ENCODE measurements at regions not wholly inside any gene's neighbourhood (a gene's known extent, or its start where the extent isn't known, plus 50 kb on each side); places are given as distances from the start of the nearest gene placed in this dataset.

DNA sequence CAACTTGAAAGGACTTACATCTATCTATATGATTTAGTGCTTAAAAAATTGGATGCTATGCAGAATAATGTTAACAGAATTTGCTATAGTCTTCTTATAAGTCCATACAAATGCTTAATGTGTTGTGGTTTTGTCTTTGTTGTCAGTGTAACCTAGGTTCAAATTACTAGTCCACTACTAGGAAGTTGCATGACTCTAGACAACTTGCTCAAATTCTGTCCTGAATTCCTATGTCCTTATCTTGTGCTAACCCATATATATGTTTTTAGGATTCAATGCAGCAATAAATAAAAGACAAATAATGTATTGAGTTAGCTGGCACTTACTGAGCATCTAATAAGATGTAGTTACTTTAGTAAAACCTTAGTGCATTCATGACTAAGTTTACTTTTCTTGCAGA is 276.5 kb upstream of the KCNMB2 start:
- no peak for DNase-seq

DNA sequence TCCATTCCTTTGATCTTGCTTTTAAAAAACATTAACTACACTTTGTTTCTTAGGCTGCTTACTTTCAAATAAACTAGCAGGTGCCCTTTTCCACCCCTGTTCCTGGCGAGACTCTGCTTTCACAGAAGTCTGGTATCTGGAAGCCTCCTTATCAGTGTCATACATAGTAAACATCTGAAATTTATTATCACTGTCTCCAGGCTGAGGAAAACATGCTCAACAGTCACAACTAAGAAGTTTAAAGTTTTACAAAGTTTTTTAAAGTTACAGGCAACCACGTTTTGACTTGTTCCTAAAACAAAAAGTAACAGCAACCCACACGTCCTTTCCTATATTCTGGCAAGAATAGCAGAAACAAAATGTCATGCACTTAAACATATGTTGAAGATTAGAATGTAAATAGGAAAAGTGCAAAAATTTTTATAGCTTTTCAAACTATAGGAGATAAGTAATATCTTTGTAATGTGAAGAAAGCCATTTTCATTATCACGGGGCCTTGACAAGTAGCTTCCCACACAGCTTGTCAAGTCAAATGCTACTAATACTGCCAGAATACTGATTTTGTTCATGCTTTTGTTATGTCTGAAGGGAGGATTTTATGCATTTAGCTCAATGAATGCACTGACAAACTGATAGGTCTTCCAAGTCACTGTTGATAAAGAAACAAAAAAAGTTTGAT is 275.2 kb upstream of the KCNMB2 start:
- DNase-seq: no peak

DNA sequence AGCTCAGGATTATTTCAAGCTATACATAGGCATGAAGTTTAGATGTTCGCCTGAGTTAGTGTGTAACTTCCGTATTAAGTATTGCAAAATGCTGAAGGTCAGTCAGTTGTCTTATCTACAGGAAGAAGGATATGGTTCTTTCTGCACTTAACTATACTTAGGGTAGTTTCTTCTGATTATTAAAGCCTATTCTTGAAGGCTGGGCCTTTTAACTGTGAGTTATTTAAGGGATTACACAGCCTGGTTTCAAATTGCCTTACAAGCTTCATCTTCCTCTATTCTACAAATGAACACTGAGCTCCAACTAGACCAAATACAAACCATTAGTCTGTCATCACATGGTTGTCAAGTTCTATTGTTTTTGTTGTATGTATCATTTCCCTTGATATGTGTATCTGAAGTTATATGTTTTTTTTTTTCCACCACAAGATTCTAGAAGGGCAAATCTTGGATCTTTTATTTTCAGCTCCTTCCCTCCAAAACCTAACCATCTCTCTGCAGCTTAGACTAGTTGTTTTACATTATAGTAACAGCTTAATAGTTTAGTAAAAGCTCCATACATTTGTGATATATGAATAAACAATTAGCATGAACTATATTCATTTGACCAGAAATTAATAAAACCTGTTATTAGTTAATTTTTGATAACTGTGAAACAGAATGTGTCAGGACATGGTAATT is 272.9 kb upstream of the KCNMB2 start:
- DNase-seq: no peak

DNA sequence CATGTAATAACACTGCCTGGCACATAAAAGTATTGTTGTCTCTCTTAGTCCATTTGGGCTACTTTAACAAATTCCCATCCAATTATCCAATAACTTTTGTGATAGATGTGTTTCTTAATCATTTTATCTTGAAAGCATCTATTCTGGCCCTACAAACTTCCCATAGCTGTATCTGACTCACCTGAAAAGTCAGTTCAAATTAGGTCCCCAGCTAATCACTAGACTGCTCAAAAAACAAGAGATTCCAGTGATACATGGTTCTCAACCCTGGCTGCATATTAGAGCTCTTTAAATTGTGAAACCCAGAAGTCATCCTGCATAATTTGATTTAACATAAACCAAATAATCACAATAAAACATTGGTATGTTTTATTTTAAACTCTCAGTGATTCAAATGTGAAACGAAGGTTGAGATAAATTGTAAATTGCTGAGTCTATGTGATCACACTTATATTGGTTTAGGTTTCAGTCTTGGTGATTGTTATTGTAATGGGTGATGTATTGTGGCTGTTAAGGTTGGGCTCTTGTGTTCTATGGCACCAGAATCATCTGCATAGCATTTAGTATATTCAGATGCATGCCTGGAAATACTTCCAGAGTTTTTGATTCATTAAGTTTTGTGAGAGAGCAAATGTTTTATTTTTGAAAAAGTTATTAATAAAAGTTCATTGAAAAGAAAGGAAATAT is 268.9 kb upstream of the KCNMB2 start:
- DNase-seq: no peak

DNA sequence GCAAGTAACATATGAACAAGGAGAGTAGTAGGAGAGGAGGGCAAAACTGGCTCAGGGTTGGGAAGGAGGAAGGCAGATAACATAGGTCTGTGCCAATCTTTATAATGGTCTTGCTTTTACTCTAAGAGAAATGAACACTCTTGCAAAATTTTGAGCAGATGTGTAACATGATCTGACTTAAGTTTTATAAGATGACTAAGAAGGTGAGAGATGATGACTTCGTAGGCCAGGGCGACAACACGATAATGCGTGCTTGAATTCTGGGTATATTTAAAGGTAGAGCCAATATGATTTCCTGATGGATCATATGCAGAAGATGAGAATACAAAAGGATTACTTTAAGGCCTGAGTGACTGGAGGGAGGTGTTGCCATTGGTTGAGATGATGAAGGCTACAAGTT is 265.4 kb upstream of the KCNMB2 start:
- no peak for DNase-seq

DNA sequence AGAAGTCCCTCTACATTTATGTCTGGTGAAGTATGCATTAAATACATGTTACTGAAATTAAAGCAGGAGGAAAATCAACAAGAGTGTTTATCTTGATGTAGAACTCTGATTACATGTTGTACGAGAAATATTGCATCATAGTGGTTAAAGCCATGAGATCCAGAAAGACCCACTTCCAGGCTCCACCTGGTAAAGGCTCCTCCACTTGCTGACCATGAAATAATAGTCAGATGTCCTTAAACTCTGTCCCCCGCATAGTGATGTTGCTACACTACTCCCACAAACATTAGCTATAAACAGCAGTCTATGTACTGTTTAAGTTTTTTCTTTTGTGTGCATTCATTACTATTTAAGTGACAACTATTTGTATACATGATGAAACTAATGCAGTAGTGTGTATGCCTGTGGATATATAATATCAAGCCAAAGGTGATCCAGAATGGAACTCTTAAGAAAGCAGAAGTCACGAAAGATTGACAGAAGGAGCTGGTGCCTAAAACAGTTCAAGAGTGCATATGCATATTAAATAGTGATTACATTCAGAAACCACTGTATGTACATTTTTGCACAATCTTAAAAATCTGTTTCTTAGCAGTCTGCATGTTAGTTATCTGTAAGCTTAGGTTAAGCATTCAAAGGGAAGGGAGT is 264.4 kb upstream of the KCNMB2 start:
- DNase-seq: no peak

DNA sequence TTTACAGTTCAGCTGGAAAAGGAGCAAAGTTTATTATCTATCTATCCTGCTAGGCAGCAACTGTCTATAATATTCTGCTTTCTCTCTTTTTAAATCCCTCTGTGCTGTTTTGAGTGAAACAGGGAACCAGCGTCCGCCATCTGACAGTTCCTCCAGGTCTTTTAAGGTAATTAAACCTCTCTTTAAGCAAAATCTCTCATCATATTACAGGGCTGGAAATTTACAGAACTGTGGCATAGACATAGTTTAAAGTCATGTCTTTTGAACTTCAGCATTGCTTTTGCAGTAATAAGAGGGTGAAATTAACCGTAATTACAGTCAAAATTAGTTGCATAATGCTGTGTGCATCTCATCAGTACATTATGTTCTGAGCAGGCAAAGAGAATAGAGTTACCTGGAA is 263.4 kb upstream of the KCNMB2 start:
- DNase-seq: no peak

DNA sequence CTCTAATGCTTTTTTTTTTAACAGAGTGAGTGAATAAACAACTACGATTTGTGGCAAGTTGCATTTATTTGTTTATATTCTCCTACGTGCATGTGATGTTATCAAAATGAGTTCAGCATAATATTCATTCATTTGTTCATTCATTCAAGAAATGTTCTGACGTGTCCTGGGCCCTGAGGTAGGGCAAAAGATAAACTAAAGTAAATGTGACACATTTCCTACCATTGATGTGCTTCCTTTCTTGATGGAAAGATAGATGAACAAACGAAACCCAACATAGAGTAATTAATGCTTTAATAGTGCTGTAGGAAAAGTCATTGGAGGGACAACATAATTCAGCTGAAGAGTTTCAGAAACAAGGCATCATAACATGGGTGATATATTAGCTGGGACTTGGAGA is 261.5 kb upstream of the KCNMB2 start:
- DNase-seq: no peak

DNA sequence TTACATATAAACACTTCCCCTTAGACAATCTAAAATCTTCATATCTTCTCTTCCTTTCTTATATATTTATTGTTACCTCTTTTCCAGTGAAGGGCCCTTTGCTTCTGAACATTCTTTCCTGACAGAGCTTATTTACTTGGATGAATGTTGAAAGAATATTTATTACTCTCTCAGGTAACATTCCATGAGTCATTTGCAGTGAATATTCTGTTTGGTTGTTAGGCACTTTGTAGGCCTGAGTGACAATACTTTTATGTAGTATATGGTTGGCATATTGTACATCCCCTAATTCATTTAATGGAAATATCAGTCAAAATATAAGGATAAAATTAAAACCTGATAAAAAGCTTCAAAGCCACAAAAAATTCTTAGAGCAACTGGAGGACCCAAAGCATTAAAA is 260.9 kb upstream of the KCNMB2 start:
- no peak for DNase-seq

DNA sequence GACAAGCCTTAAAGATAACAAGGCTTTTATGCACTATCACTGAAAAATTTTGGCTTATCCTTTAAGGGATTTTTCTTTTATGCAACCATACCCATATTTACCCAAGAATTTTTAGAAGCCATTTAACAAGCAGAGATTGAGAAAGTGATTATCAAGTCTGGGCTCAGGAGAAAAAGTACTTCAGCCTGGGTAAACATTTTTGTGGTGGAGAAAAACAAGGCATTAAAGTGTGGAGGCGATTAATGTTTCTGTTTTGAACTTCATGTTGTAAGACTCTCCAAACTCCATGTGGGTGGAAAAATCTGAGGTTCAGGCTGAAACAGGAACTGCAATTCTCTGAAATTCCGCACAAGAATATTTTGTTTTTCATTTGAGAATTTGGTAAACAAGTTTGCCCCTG is 260.4 kb upstream of the KCNMB2 start:
- DNase-seq: no peak

DNA sequence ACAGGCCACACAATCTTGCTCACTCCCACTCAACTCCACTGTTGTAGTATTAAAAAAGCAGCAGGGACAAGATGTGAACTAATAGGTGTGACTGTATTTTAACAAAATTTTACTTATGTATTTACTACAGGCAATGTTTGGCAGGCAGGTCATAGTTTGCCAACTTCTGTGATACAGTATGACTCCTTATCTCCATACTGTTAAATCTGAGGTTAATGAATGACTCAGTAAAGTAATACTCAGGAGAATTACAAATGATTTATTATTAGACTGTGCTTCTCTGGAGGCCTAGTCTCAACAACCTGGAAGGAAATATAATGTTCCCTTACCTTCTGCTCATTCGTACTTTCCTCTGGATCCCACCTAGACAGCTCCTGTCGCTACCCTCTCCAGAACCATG is 258.6 kb upstream of the KCNMB2 start:
- DNase-seq: no peak

DNA sequence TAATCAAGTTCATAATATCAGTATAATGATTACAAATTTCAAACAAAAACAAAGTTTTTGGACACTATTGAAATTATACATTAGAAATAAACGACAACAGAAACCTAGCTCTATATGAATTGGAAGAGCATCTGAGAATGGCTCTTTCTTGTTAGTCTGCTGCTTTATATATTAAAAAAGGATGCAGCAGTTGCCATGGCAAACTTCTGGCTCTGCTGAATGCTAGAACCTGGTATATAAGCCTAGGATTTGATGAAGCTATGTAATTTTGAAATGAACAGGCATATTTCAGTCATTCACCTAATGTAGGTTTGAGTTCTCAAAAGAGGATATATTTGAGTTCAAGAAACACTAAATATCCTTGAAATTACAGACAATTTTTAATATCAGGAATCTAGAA is 252.7 kb upstream of the KCNMB2 start:
- DNase-seq: no peak

DNA sequence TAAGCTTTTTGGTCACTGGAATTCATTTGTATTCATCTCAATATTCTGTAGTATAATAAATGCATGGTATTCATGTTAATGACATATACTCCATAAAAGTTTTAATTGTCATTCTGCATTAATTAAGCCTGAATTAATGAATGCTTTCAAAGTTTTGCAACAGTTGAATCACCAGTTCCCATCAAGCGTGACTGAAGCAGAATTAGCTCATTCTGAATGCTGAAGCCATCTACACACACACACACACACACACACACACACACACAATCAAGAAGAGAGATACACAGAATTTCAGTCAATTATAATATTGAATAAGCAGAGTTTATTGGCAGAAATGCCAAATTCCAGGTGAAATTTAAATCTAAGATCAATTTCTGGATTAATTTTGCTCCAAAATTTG is 252.1 kb upstream of the KCNMB2 start:
- DNase-seq: no peak

DNA sequence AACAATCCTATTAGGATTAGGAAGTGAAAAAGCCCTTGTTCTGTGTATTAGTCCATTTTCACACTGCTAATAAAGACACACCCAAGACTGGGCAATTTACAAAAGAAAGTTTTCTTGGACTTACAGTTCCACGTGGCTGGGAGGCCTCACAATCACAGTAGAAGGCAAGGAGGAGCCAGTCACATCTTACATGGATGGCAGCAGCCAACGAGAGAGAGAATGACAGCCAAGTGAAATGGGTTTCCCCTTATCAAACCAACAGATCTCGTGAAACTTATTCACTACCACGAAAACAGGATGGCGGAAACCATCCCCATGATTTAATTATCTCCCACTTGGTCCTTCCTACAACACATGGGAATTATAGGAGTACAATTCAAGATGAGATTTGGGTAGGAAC is 248.2 kb upstream of the KCNMB2 start:
- DNase-seq: no peak

DNA sequence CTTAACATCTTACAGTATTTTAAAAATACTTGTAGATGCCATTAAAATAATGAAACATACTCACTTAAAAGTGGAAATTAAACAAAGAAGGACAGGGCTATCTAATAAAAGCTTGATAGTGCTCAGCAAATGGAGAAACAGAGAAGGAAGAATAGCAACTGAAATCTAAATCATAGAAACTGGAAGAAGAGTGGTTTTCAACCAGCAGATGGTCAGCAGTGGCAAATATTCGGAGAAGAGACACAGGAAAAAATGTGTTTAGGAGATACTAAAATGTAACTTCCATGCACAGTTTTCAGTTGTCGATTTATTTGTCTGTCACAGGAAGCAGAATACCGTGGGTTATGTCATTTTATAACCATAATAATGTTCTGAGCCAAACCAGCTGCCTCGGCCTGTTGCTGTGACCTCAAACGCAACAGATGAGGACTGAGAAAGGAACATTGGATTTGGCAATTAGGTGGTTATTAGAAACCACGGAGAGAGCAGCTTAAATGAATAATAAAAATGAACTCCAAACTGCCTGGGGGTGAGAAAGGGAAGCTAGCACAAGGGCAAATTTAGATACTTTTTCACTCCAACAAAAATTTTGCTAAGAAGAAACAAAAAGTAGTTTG is 246.6 kb upstream of the KCNMB2 start:
- no peak for DNase-seq

DNA sequence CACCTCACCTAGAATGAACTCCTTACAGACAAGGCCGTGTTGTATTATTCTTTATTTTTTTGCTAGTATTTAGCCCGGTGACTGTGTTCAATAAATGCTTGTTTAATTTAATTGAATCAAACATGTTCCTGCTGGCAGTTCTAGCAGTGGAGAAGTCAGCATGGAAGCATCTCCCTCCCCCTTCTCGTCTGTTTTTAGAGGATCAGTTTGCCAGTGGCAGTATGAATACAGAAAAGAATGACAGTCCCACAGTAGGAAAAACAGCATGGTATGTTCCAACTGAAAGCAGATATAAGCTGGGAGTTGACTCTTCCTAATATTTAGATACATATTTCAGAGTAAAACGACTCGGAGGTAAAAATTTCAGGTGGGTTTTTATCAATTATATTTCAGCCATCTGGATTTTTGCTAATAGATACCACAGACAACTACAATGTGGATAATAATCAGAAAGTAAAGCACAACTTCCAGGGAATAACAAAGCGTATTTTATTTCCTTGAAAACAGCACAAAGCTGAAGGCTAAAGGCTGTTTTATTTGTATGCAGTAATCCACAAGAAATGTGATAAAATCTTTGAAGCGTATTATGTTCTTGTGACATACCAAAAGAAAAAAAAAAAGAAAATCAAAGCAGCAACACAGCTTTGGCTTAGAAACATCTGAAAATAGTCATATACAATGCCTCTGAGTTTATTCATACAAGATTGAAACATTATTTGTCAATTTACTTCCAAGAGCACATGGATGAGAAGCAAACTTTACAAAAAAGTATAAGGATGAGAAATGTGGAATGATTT is 244.5 kb upstream of the KCNMB2 start:
- DNase-seq: no peak

DNA sequence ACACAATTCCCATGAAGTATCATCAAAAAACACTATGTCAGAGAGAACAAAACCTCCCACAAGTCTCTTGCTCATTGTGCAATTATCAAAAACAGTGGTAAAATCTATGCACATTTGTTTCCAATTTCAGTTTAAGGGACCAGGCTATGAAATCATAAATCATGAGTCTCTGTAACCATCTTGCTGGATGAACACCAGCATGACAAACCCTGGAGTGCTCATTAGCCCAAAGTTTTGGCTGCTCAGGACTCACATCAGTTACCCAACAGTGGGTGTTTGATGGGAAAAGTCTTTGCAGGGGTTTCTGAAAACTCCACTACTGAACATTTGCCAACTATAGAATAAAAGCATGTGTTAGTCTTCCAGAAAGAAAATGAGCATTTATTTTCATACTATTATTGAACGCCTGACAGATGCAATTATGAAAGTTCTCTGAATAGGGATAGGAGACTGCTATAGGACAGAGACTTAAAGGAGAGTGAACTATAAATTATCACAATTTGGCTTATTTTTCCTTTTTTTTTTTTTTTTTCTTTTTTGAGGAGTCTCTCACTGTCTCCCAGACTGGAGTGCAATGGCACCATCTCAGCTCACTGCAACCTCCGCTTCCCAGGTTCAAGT is 240.8 kb upstream of the KCNMB2 start:
- DNase-seq: no peak

DNA sequence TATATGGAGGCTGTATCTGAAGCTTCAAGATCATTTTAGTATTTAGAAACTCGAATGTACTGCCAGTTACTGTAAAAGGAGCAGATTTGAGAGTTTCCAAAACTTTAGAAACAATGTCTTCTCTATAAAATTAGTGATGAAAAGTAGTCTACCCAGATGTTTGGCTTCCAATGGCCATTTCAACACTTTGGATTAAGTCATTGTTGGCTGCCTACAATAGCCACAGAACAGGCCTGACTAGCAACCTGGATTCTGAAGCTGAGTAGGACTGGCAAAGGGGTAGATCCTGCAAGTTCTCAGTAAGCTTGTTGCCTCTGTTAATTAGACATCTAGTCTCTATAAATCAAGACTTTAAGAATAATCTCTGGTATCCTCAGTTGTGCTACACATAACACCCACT is 239.0 kb upstream of the KCNMB2 start:
- DNase-seq: no peak

DNA sequence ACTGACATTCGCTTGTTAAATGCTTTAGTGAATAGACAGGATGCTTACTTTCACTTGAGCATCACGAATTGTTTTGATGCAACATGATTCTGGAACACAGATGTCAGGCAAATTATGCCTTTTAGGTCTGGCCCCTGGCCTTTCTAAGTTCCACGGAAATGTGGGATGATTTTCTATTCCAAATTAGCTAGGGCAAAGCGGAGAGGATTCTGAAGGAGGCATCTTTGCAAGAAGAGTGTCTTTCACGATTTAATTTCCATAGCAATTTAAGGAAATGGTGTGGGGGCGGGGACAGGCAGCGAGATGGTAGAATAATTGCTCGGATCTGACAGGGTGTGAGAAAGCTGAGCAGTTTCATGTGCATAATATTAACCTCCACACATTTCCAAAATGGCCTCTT is 238.5 kb upstream of the KCNMB2 start:
- no peak for DNase-seq

DNA sequence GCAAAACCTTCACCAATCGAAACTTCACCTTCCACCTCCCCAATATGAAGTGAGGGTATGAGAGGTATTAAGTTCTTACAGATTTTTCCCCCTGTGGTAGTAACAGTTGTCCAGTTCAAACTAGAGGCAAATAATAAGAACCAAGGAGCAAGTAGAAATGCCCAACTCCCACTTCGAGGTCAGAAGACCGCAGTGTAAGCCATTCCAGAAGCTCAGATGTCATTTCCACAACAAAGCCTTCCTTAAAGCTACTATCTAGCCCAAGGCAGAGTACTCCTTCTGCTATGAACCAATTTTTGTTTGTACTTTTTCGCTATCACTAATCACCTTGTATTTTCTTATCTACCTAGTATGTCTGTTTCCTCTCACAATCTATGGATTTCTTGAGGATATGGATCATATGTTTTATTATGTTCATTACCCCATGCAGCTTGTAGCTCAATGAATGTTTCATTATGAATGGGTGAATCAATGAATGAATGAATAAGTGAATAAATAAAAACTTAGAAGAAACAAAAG is 235.7 kb upstream of the KCNMB2 start:
- no peak for DNase-seq

DNA sequence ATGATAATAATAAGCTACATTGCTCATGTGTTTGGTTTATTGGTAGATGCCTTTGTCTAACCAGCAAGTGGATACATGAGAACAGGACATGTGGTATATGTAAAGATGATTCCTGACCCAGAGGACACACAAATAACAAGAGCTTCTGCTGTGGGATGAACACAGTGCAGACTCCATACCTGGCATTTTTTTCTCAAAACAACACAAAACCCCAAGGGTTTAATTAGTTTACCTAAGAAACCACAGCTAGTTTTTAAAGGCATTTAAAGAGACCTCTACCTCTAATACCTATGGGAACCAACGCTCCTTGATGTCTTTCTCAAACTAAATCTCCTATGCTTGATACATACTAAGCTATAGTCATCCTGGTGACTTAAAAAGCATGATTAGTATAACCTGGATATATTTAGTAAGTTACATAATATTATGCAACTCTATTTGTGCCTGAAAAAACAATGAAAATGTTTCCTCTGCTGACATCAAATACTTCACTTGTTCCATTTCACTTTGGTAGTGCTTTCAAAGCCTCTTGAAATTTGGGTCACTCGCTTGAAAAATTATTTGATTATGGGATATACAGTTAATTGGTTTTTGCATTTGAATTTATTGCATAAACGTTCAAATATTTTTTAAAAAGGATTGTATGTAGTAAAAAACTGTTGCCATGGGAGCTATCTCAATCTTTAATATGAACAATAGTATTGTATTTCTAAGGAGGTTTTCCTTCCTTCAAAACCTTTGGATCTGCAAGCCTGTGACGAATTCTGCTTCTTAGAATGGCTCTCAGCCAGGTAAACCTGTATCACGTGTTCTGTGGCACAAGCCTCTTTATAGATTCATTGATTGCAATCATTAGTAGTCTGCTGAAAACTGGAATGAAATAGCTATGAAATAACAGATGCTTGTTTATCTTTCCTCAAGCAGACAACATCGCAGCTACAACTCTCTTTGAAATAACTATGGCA is 233.0 kb upstream of the KCNMB2 start:
- no peak for DNase-seq

All from activated CD4-positive, alpha-beta T cell treated with anti-CD3 and anti-CD28 coated beads for 4 hours (primary cell).